Ishikawa (cell line): ENCODE measurements at regions not wholly inside any gene's neighbourhood (a gene's known extent, or its start where the extent isn't known, plus 50 kb on each side); places are given as distances from the start of the nearest gene placed in this dataset.

Source experiments
- CEBPB ChIP-seq: IDR thresholded peaks from 2 replicates; pipeline ENCODE4 v1.6.1; 2012
- CREB1 ChIP-seq: IDR thresholded peaks from 2 replicates; pipeline ENCODE4 v1.6.1; 2012; ENCODE audit warnings: low read depth
- EGR1 ChIP-seq: IDR thresholded peaks from 2 replicates; pipeline ENCODE4 v1.6.1; 2012
- EP300 ChIP-seq: IDR thresholded peaks from 2 replicates; pipeline ENCODE4 v1.6.1; 2012; ENCODE audit warnings: borderline replicate concordance
- FOXM1 ChIP-seq: IDR thresholded peaks from 2 replicates; pipeline ENCODE4 v1.6.1; 2012; ENCODE audit warnings: low read depth, borderline replicate concordance
- MAX ChIP-seq: IDR thresholded peaks from 2 replicates; pipeline ENCODE4 v1.6.1; 2012
- NFIC ChIP-seq: IDR thresholded peaks from 2 replicates; pipeline ENCODE4 v1.6.1; 2012
- RAD21 ChIP-seq: IDR thresholded peaks from 2 replicates; pipeline ENCODE4 v1.6.1; 2012; ENCODE audit warnings: low read depth
- REST ChIP-seq: IDR thresholded peaks from 2 replicates; pipeline ENCODE4 v1.6.1; 2012; ENCODE audit warnings: low read depth, mild to moderate bottlenecking
- TAF1 ChIP-seq: IDR thresholded peaks from 2 replicates; pipeline ENCODE4 v1.6.1; 2012; ENCODE audit warnings: low read depth, mild to moderate bottlenecking
- TCF12 ChIP-seq: IDR thresholded peaks from 2 replicates; pipeline ENCODE4 v1.6.1; 2012; ENCODE audit warnings: low read depth
- TEAD4 ChIP-seq: IDR thresholded peaks from 2 replicates; pipeline ENCODE4 v1.6.1; 2012
- USF1 ChIP-seq: IDR thresholded peaks from 2 replicates; pipeline ENCODE4 v1.6.1; 2012
- YY1 ChIP-seq: IDR thresholded peaks from 2 replicates; pipeline ENCODE4 v1.6.1; 2012; ENCODE audit warnings: low read depth
- ZBTB7A ChIP-seq: IDR thresholded peaks from 2 replicates; pipeline ENCODE4 v1.6.1; 2012; ENCODE audit warnings: low read depth

GRCh38 chr3:152121270-152121636 is 147.5 kb upstream of the MBNL1 start:
- TF ChIP-seq TAF1 (no peak), REST (no peak), RAD21 (no peak), MAX (no peak), TCF12 (no peak), EP300 (no peak)

- TF ChIP-seq YY1 (no peak), MAX (no peak), FOXM1 (no peak), RAD21 (no peak), EGR1 (no peak), EP300 (no peak), ZBTB7A (no peak), REST (no peak), TAF1 (no peak), USF1 (no peak), NFIC (no peak), CREB1 (no peak), TCF12 (no peak), CEBPB (no peak), TEAD4 (no peak)
These were observed 145.9 kb upstream of the MBNL1 start for GRCh38 chr3:152122851-152123250.

- no peak for TF ChIP-seq TEAD4
- TF ChIP-seq YY1 = no peak
- TF ChIP-seq CREB1 = no peak
- no peak for TF ChIP-seq MAX
- TF ChIP-seq REST = no peak
These were observed 145.3 kb upstream of the MBNL1 start for GRCh38 chr3:152123457-152123856.

GRCh38 chr3:152126260-152126659 is 142.5 kb upstream of the MBNL1 start:
- no peak for TF ChIP-seq MAX
- TF ChIP-seq TEAD4 = no peak
- TF ChIP-seq USF1 = no peak
- no peak for TF ChIP-seq CEBPB
- TF ChIP-seq ZBTB7A = no peak
- TF ChIP-seq TAF1 = no peak

GRCh38 chr3:152127058-152127457 is 141.7 kb upstream of the MBNL1 start:
- no peak for TF ChIP-seq YY1
- no peak for TF ChIP-seq USF1
